Neuron (in vitro differentiated cells): ENCODE measurements at regions not wholly inside any gene's neighbourhood (a gene's known extent, or its start where the extent isn't known, plus 50 kb on each side); places are given as distances from the start of the nearest gene placed in this dataset.

ENCODE experiments used
- H2AFZ ChIP-seq: one replicate; pipeline ENCODE4 v1.6.1; 2013; ENCODE audit warnings: low read depth, mild to moderate bottlenecking, inconsistent platforms, low read length, moderate library complexity
- H3K27me3 ChIP-seq: one replicate; pipeline ENCODE4 v1.6.1; 2013; ENCODE audit warnings: low read length; ENCODE audit not compliant: insufficient read depth
- H3K36me3 ChIP-seq: one replicate; pipeline ENCODE4 v1.6.1; 2013; ENCODE audit warnings: low read length; ENCODE audit not compliant: insufficient read depth
- H3K4me1 ChIP-seq: one replicate; pipeline ENCODE4 v1.6.1; 2013; ENCODE audit warnings: low read length; ENCODE audit not compliant: insufficient read depth
- H3K4me3 ChIP-seq: 2 replicates; pipeline ENCODE4 v1.5.1; 2013; ENCODE audit warnings: mild to moderate bottlenecking, low read length, moderate library complexity
- H3K9me3 ChIP-seq: one replicate; pipeline ENCODE4 v1.6.1; 2013; ENCODE audit warnings: low read length

DNA sequence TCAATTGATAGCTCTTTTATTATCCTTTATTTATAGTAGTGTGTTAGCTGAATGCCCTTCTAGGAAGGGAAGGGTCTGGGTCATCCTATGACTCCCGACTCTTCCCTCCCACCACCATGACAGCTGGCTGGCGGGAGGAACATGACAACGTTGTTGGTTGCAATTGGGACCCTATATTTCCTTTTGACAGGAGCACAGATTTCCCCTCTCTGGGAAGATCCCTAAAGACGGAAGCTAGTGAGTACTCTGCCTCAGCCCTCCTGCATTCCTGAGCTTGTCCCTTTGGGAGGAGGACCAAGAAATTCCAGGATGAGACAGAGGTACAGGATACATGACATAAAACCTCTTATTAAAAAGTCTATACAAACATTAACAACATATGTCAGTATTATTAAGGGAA is 485.4 kb downstream of the NAV3 start:
- Histone ChIP-seq H3K4me1 (peaks cover 13% of the 10 kb centered on the region), H3K36me3 (no peaks in the 10 kb centered on the region), H3K4me3 (no peak overlapping the region), H2AFZ (no peak overlapping the region), H3K27me3 (no peaks in the 10 kb centered on the region), H3K9me3 (no peaks in the 10 kb centered on the region)

- H3K4me1 ChIP-seq: peaks cover 13% of the 10 kb centered on the region
These were observed 486.2 kb downstream of the NAV3 start for GRCh38 chr12:78316631-78317468.

DNA sequence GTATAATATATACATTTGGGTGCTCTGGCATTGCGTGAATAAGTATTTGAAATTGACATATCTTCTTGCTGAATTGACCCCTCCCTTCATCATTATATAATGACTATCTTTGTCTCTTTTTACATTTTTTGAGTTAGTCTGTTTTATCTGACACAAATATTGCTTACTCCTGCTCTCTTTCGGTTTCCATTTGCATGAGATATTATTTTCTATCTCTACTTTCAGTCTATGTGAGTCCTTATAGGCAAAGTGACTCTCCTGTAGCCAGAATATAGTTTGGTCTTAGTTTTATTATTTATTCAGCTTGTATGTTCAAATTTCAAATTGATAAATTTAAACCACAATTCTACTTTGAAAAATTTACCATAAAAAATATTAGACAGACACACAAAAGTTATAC is 491.0 kb downstream of the NAV3 start:
- H3K36me3 ChIP-seq: no peaks in the 10 kb centered on the region
- no peaks in the 10 kb centered on the region for H3K9me3 ChIP-seq
- no peaks in the 10 kb centered on the region for H3K27me3 ChIP-seq
- no peak overlapping the region for H3K4me3 ChIP-seq
- no peak overlapping the region for H2AFZ ChIP-seq
- peaks cover 7% of the 10 kb centered on the region for H3K4me1 ChIP-seq

More at GRCh38 chr12:78316631-78317468, 486.2 kb downstream of the NAV3 start:
- H2AFZ ChIP-seq: no peak overlapping the region
- no peaks in the 10 kb centered on the region for H3K9me3 ChIP-seq
- H3K27me3 ChIP-seq: no peaks in the 10 kb centered on the region
- no peaks in the 10 kb centered on the region for H3K36me3 ChIP-seq
- H3K4me3 ChIP-seq: no peak overlapping the region

- H3K36me3 ChIP-seq: no peaks in the 10 kb centered on the region
- peaks cover 4% of the 10 kb centered on the region for H3K4me1 ChIP-seq
- H2AFZ ChIP-seq: no peak overlapping the region
- no peaks in the 10 kb centered on the region for H3K9me3 ChIP-seq
- no peaks in the 10 kb centered on the region for H3K27me3 ChIP-seq
- no peak overlapping the region for H3K4me3 ChIP-seq
These were observed 492.5 kb downstream of the NAV3 start for GRCh38 chr12:78323226-78323625.

DNA sequence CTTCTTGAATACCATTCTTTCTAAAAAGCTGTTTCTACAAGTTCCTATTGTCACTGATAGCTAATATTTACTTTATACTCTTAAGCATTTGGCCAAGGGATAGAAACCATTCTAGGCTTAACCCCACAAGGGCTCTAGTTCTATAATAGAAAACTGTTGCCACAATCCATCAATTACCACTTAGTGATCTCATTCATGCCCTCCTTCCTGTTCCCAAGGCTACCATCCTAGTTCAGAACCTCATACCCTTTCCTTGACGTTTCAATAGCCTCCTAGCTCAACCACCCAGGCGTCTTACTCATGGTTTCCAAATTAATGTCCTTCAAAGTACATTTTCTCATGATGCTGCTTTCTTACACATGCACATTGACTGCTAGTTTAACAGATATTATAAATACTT is 493.5 kb downstream of the NAV3 start:
- Histone ChIP-seq H3K4me3 (no peak overlapping the region), H3K27me3 (no peaks in the 10 kb centered on the region), H2AFZ (no peak overlapping the region), H3K9me3 (no peaks in the 10 kb centered on the region), H3K4me1 (peaks cover 4% of the 10 kb centered on the region), H3K36me3 (no peaks in the 10 kb centered on the region)

GRCh38 chr12:78328524-78328923 is 497.8 kb downstream of the NAV3 start:
- H3K27me3 ChIP-seq: no peaks in the 10 kb centered on the region
- no peaks in the 10 kb centered on the region for H3K36me3 ChIP-seq
- H3K4me3 ChIP-seq: no peak overlapping the region
- H3K4me1 ChIP-seq: peaks cover 30% of the 10 kb centered on the region
- H2AFZ ChIP-seq: no peak overlapping the region
- H3K9me3 ChIP-seq: no peaks in the 10 kb centered on the region

DNA sequence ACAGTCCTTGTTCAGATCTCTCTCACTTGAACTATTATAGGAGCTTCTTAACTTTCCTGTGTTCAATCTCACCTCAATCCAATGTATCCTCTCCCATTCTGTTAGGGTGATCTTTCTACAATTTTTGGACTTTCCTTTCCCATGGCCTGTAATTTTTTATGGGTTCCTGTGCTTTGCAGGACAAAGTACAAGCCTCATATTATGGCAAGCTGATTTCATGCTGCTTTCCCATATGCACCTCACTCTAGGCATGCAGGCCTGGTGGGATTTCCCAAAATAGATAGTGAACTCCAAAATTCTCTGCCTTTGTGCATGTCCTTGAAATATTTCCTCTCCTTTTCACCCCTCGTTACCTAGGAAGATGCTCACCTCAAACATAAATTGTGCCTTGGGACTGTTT is 499.4 kb downstream of the NAV3 start:
- peak overlapping the region; percentile 71 for H2AFZ ChIP-seq
- H3K4me3 ChIP-seq: no peak overlapping the region
- no peaks in the 10 kb centered on the region for H3K36me3 ChIP-seq
- no peaks in the 10 kb centered on the region for H3K27me3 ChIP-seq
- no peaks in the 10 kb centered on the region for H3K9me3 ChIP-seq
- H3K4me1 ChIP-seq: peaks cover 30% of the 10 kb centered on the region

- no peaks in the 10 kb centered on the region for H3K9me3 ChIP-seq
- no peak overlapping the region for H2AFZ ChIP-seq
- no peaks in the 10 kb centered on the region for H3K27me3 ChIP-seq
- no peaks in the 10 kb centered on the region for H3K36me3 ChIP-seq
- H3K4me3 ChIP-seq: no peak overlapping the region
- peaks cover 30% of the 10 kb centered on the region for H3K4me1 ChIP-seq
These were observed 500.5 kb downstream of the NAV3 start for GRCh38 chr12:78331181-78331580.

- no peak overlapping the region for H3K4me3 ChIP-seq
- H3K27me3 ChIP-seq: no peaks in the 10 kb centered on the region
- peaks cover 30% of the 10 kb centered on the region for H3K4me1 ChIP-seq
- H2AFZ ChIP-seq: peak overlapping the region; percentile 53
- H3K36me3 ChIP-seq: no peaks in the 10 kb centered on the region
- H3K9me3 ChIP-seq: no peaks in the 10 kb centered on the region
These were observed 501.1 kb downstream of the NAV3 start for GRCh38 chr12:78331753-78332152.

GRCh38 chr12:78338054-78338785 is 507.5 kb downstream of the NAV3 start:
- H3K27me3 ChIP-seq: no peaks in the 10 kb centered on the region
- H3K4me1 ChIP-seq: no peaks in the 10 kb centered on the region
- no peak overlapping the region for H2AFZ ChIP-seq
- H3K4me3 ChIP-seq: no peak overlapping the region
- no peaks in the 10 kb centered on the region for H3K9me3 ChIP-seq
- H3K36me3 ChIP-seq: no peaks in the 10 kb centered on the region

DNA sequence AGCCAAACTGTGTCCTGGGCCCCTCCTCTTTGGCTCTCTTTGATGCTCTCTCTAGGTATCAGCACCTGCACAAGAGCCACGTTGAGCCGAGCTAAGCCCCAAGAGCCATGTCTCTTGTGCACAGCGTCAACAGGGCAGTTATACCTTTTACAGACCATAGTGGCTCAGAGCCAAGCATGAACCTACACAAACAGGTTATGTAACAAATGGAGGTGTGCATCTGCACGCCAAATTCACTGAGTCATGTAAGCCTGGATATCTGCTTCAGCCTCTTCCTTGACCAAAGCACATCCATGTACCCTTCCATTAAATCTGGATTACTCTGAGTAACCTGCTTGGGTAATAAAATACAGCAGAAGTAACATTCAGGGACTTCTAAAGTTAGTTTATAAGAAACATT is 509.7 kb downstream of the NAV3 start:
- no peaks in the 10 kb centered on the region for H3K9me3 ChIP-seq
- no peaks in the 10 kb centered on the region for H3K27me3 ChIP-seq
- H2AFZ ChIP-seq: no peak overlapping the region
- H3K36me3 ChIP-seq: no peaks in the 10 kb centered on the region
- no peak overlapping the region for H3K4me3 ChIP-seq
- no peaks in the 10 kb centered on the region for H3K4me1 ChIP-seq

DNA sequence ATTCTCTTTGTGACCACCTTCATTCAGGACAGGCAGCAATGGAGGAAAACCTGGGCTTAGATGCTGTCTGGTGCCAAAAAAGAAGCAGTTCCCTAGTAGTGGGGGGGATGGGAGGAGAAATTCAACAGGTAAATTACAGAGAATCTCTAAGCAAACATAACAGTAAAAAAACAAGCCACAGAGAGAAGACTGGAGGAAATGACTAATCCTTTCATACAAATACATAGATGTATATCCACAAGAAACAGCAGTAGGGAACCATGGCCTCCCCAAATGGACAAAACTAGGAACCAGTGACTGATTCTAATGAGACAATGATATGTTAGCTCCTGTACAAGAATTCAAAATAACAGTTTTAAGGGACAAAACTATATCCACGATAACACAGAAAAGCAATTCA is 513.0 kb downstream of the NAV3 start:
- Histone ChIP-seq H3K4me1 (no peaks in the 10 kb centered on the region), H3K27me3 (no peaks in the 10 kb centered on the region), H3K4me3 (no peak overlapping the region), H2AFZ (no peak overlapping the region), H3K9me3 (peaks cover 2% of the 10 kb centered on the region), H3K36me3 (no peaks in the 10 kb centered on the region)

GRCh38 chr12:78359520-78359919 is 505.1 kb upstream of the SYT1 start:
- Histone ChIP-seq H2AFZ (peak overlapping the region; percentile 61), H3K27me3 (no peaks in the 10 kb centered on the region), H3K4me1 (no peaks in the 10 kb centered on the region), H3K9me3 (no peaks in the 10 kb centered on the region), H3K36me3 (no peaks in the 10 kb centered on the region), H3K4me3 (no peak overlapping the region)
